ENCODE measurements at regions not wholly inside any gene's neighbourhood (a gene's known extent, or its start where the extent isn't known, plus 50 kb on each side); places are given as distances from the start of the nearest gene placed in this dataset.

DNA sequence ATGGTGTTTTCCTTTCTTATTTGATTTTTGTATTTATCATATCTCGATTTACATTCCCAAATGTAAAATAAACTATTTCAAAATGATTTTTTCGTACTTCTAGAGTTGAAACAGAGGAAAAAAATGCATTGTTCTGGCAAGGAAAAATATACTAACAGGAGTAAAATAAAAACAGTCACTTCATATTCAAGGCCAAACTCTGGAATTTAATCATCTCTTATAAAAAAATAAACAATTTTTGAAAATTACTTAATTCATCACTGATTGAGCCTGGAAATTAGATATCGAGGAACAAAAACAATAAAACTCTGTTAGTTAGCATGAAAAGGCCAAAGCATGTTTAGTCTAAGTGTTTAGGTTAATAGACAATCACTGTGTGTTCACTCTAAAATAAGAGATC is 61.1 kb upstream of the PALM2AKAP2 start:
- intact Hi-C loops (cut with micrococcal nuclease) (no loop called here), dilution Hi-C loops (cut with HindIII; ENCODE audit: low sequenced_read_pairs, unreplicated experiment) (no loop called here), in situ Hi-C loops (cut with MboI; ENCODE audit: low sequenced_read_pairs) (no loop called here)
- ChIA-PET POLR2A (ENCODE audit: unreplicated experiment) (no interaction called here), CTCF (no interaction called here)
- H2AFZ ChIP-seq (replicated peaks; ENCODE audit: low read length, poor library complexity): no peak overlapping the region
- BruUV-seq (replicated peaks): no TSS peak
- H4K5ac ChIP-seq (ENCODE audit: low read depth, low read length): no peak overlapping the region
- H3K36me3 ChIP-seq (ENCODE audit: control insufficient read depth, insufficient read depth, low read length): no peaks in the 10 kb centered on the region
- H2AK5ac ChIP-seq (ENCODE audit: low read depth, low read length): no peak overlapping the region
- TF ChIP-seq POLR2A (IDR thresholded peaks at IDR 0.05; ENCODE audit: low read depth, low read length): no peak
- TF ChIP-seq, protein P1, sequence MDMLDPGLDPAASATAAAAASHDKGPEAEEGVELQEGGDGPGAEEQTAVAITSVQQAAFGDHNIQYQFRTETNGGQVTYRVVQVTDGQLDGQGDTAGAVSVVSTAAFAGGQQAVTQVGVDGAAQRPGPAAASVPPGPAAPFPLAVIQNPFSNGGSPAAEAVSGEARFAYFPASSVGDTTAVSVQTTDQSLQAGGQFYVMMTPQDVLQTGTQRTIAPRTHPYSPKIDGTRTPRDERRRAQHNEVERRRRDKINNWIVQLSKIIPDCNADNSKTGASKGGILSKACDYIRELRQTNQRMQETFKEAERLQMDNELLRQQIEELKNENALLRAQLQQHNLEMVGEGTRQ (IDR thresholded peaks at IDR 0.05; ENCODE audit: low read depth, low read length): no peak
- H3K9me3 ChIP-seq (ENCODE audit: control insufficient read depth, insufficient read depth, low read length): no peaks in the 10 kb centered on the region
- no peak overlapping the region for H2AK9ac ChIP-seq (replicated peaks; ENCODE audit: low read depth, low read length, poor library complexity)
- H3K9ac ChIP-seq (ENCODE audit: low read depth, low read length): no peak overlapping the region
- no CpG with 5 or more reads among the region's 3 CpGs for WGBS, 2 experiments (ENCODE audit: extremely low coverage in 2 of 2, insufficient read length in 1 of 2)
- H2BK5ac ChIP-seq (ENCODE audit: low read depth, low read length, poor library complexity, severe bottlenecking): no peak overlapping the region
- no peak overlapping the region for H2BK120ac ChIP-seq (ENCODE audit: low read depth, low read length)
- ATAC-seq (ENCODE audit: low read depth): no peak
- DNase-seq: no peak
- no peak overlapping the region for H2BK15ac ChIP-seq (ENCODE audit: low read depth, low read length)
- no peak overlapping the region for H3K56ac ChIP-seq (ENCODE audit: extremely low read depth, insufficient read depth, low read length)
- no peak overlapping the region for H3K14ac ChIP-seq (replicated peaks; ENCODE audit: low read depth, low read length)
- no peak overlapping the region for H4K91ac ChIP-seq (ENCODE audit: insufficient read depth, low read depth, low read length)
- peaks cover 10% of the 10 kb centered on the region for H3K4me1 ChIP-seq (ENCODE audit: control insufficient read depth, insufficient read depth, low read length)
- H3K18ac ChIP-seq (ENCODE audit: low read depth, low read length): no peak overlapping the region
- H3K9me1 ChIP-seq (ENCODE audit: insufficient read depth, low read length): peaks cover 3% of the 10 kb centered on the region; the same call in 1 of the 2 replicates
- peaks cover 7% of the 10 kb centered on the region for H3K27me3 ChIP-seq (ENCODE audit: control insufficient read depth, insufficient read depth, low read length)
- no peak overlapping the region for H3K4ac ChIP-seq (ENCODE audit: low read depth, low read length)
- no peak overlapping the region for H3K23ac ChIP-seq (ENCODE audit: low read depth, low read length)
- no peak overlapping the region for H3K27ac ChIP-seq (ENCODE audit: insufficient read depth, low read length)
- no peaks in the 10 kb centered on the region for H3K79me1 ChIP-seq (ENCODE audit: low read depth in 1 of 2, low read length in 2 of 2)
- no peak overlapping the region for H3K4me3 ChIP-seq (ENCODE audit: insufficient read depth, low read depth, low read length)
- no peak overlapping the region for H4K8ac ChIP-seq (ENCODE audit: low read depth in 2 of 2, low read length in 2 of 2)
- H4K20me1 ChIP-seq (ENCODE audit: insufficient read depth, low read length): no peaks in the 10 kb centered on the region
- H3K4me2 ChIP-seq (ENCODE audit: low read depth, low read length): peak overlapping the region; percentile 66; the same call in 1 of the 2 replicates
- H2BK20ac ChIP-seq (ENCODE audit: low read depth, low read length): no peak overlapping the region

Data from IMR-90 (cell line).